ENCODE measurements at regions not wholly inside any gene's neighbourhood (a gene's known extent, or its start where the extent isn't known, plus 50 kb on each side); places are given as distances from the start of the nearest gene placed in this dataset.

GRCh38 chr6:95417856-95418255 is 159.5 kb upstream of the MANEA start:
- no peak overlapping the region for H3K4me3 Mint-ChIP-seq
- no peaks in the 10 kb centered on the region for H3K36me3 Mint-ChIP-seq
- peaks cover 22% of the 10 kb centered on the region for H3K9me3 Mint-ChIP-seq
- no peaks in the 10 kb centered on the region for H3K27me3 Mint-ChIP-seq
- no peak for ATAC-seq
- H3K4me1 Mint-ChIP-seq, result no peaks in the 10 kb centered on the region
- no peak overlapping the region for H3K27ac Mint-ChIP-seq

- H3K9me3 Mint-ChIP-seq, result peaks cover 22% of the 10 kb centered on the region
- H3K27me3 Mint-ChIP-seq, result no peaks in the 10 kb centered on the region
- H3K36me3 Mint-ChIP-seq, result no peaks in the 10 kb centered on the region
- H3K4me3 Mint-ChIP-seq, result no peak overlapping the region
- H3K27ac Mint-ChIP-seq, result no peak overlapping the region
- ATAC-seq, result no peak
- H3K4me1 Mint-ChIP-seq, result no peaks in the 10 kb centered on the region
Measured at GRCh38 chr6:95420792-95421191, 156.5 kb upstream of the MANEA start.

GRCh38 chr6:95423331-95423730 is 154.0 kb upstream of the MANEA start:
- no peak overlapping the region for H3K4me3 Mint-ChIP-seq

GRCh38 chr6:95431637-95432228 is 145.6 kb upstream of the MANEA start:
- no peaks in the 10 kb centered on the region for H3K27me3 Mint-ChIP-seq
- no peaks in the 10 kb centered on the region for H3K9me3 Mint-ChIP-seq
- H3K4me3 Mint-ChIP-seq, result no peak overlapping the region
- no peaks in the 10 kb centered on the region for H3K4me1 Mint-ChIP-seq
- H3K36me3 Mint-ChIP-seq, result no peaks in the 10 kb centered on the region
- H3K27ac Mint-ChIP-seq, result no peak overlapping the region
- no peak for ATAC-seq

More at GRCh38 chr6:95423331-95423730, 154.0 kb upstream of the MANEA start:
- H3K4me1 Mint-ChIP-seq, result no peaks in the 10 kb centered on the region
- no peaks in the 10 kb centered on the region for H3K27me3 Mint-ChIP-seq
- no peaks in the 10 kb centered on the region for H3K36me3 Mint-ChIP-seq
- H3K9me3 Mint-ChIP-seq, result peaks cover 19% of the 10 kb centered on the region
- no peak overlapping the region for H3K27ac Mint-ChIP-seq
- ATAC-seq, result no peak

- Mint-ChIP-seq H3K27me3 (no peaks in the 10 kb centered on the region), H3K9me3 (no peaks in the 10 kb centered on the region), H3K36me3 (no peaks in the 10 kb centered on the region), H3K4me3 (no peak overlapping the region), H3K27ac (no peak overlapping the region), H3K4me1 (no peaks in the 10 kb centered on the region)
- no peak for ATAC-seq
Measured at GRCh38 chr6:95439741-95440140, 137.6 kb upstream of the MANEA start.

GRCh38 chr6:95448208-95448607 is 129.1 kb upstream of the MANEA start:
- peaks cover 8% of the 10 kb centered on the region for H3K9me3 Mint-ChIP-seq
- H3K4me1 Mint-ChIP-seq, result no peaks in the 10 kb centered on the region
- H3K27me3 Mint-ChIP-seq, result no peaks in the 10 kb centered on the region
- no peak overlapping the region for H3K4me3 Mint-ChIP-seq
- H3K36me3 Mint-ChIP-seq, result no peaks in the 10 kb centered on the region
- ATAC-seq, result no peak
- no peak overlapping the region for H3K27ac Mint-ChIP-seq

GRCh38 chr6:95469511-95469910 is 107.8 kb upstream of the MANEA start:
- no peaks in the 10 kb centered on the region for H3K27me3 Mint-ChIP-seq
- H3K9me3 Mint-ChIP-seq, result no peaks in the 10 kb centered on the region
- H3K4me1 Mint-ChIP-seq, result no peaks in the 10 kb centered on the region
- no peak overlapping the region for H3K4me3 Mint-ChIP-seq
- H3K27ac Mint-ChIP-seq, result no peak overlapping the region
- no peaks in the 10 kb centered on the region for H3K36me3 Mint-ChIP-seq
- no peak for ATAC-seq

GRCh38 chr6:95478941-95479340 is 98.4 kb upstream of the MANEA start:
- peaks cover 5% of the 10 kb centered on the region for H3K9me3 Mint-ChIP-seq
- no peak overlapping the region for H3K27ac Mint-ChIP-seq
- ATAC-seq, result no peak
- H3K36me3 Mint-ChIP-seq, result no peaks in the 10 kb centered on the region
- H3K4me3 Mint-ChIP-seq, result no peak overlapping the region
- no peaks in the 10 kb centered on the region for H3K4me1 Mint-ChIP-seq
- H3K27me3 Mint-ChIP-seq, result no peaks in the 10 kb centered on the region

- Mint-ChIP-seq H3K27ac (no peak overlapping the region), H3K9me3 (no peaks in the 10 kb centered on the region), H3K4me3 (no peak overlapping the region), H3K27me3 (no peaks in the 10 kb centered on the region), H3K4me1 (peaks cover 7% of the 10 kb centered on the region), H3K36me3 (no peaks in the 10 kb centered on the region)
- ATAC-seq, result no peak
Measured at GRCh38 chr6:95487817-95488216, 89.5 kb upstream of the MANEA start.

- peak overlapping the region; percentile 2 for H3K4me3 Mint-ChIP-seq
- H3K27me3 Mint-ChIP-seq, result no peaks in the 10 kb centered on the region
- H3K27ac Mint-ChIP-seq, result no peak overlapping the region
- H3K4me1 Mint-ChIP-seq, result peaks cover 7% of the 10 kb centered on the region
- no peak for ATAC-seq
- H3K9me3 Mint-ChIP-seq, result no peaks in the 10 kb centered on the region
- no peaks in the 10 kb centered on the region for H3K36me3 Mint-ChIP-seq
Measured at GRCh38 chr6:95489185-95489863, 88.0 kb upstream of the MANEA start.

GRCh38 chr6:95496769-95497426 is 80.4 kb upstream of the MANEA start:
- Mint-ChIP-seq H3K4me1 (no peaks in the 10 kb centered on the region), H3K36me3 (no peaks in the 10 kb centered on the region), H3K27me3 (no peaks in the 10 kb centered on the region), H3K4me3 (no peak overlapping the region), H3K9me3 (no peaks in the 10 kb centered on the region), H3K27ac (no peak overlapping the region)
- ATAC-seq, result no peak

GRCh38 chr6:95501032-95501904 is 76.1 kb upstream of the MANEA start:
- no peaks in the 10 kb centered on the region for H3K4me1 Mint-ChIP-seq
- peaks cover 4% of the 10 kb centered on the region for H3K9me3 Mint-ChIP-seq
- no peak for ATAC-seq
- no peaks in the 10 kb centered on the region for H3K27me3 Mint-ChIP-seq
- no peak overlapping the region for H3K4me3 Mint-ChIP-seq
- no peaks in the 10 kb centered on the region for H3K36me3 Mint-ChIP-seq
- H3K27ac Mint-ChIP-seq, result no peak overlapping the region

- Mint-ChIP-seq H3K9me3 (peaks cover 4% of the 10 kb centered on the region), H3K4me1 (no peaks in the 10 kb centered on the region), H3K27ac (no peak overlapping the region), H3K27me3 (no peaks in the 10 kb centered on the region), H3K4me3 (no peak overlapping the region), H3K36me3 (no peaks in the 10 kb centered on the region)
- ATAC-seq, result no peak
Measured at GRCh38 chr6:95503568-95503967, 73.8 kb upstream of the MANEA start.

- no peaks in the 10 kb centered on the region for H3K4me1 Mint-ChIP-seq
- H3K9me3 Mint-ChIP-seq, result no peaks in the 10 kb centered on the region
- H3K4me3 Mint-ChIP-seq, result no peak overlapping the region
- H3K27ac Mint-ChIP-seq, result no peak overlapping the region
- H3K27me3 Mint-ChIP-seq, result no peaks in the 10 kb centered on the region
- no peaks in the 10 kb centered on the region for H3K36me3 Mint-ChIP-seq
- no peak for ATAC-seq
Measured at GRCh38 chr6:95511404-95511803, 65.9 kb upstream of the MANEA start.

GRCh38 chr6:95515975-95516374 is 61.4 kb upstream of the MANEA start:
- no peaks in the 10 kb centered on the region for H3K27me3 Mint-ChIP-seq
- no peak for ATAC-seq

More at GRCh38 chr6:95515975-95516374, 61.4 kb upstream of the MANEA start:
- no peaks in the 10 kb centered on the region for H3K9me3 Mint-ChIP-seq
- H3K27ac Mint-ChIP-seq, result no peak overlapping the region
- H3K4me1 Mint-ChIP-seq, result no peaks in the 10 kb centered on the region
- H3K36me3 Mint-ChIP-seq, result no peaks in the 10 kb centered on the region
- no peak overlapping the region for H3K4me3 Mint-ChIP-seq
